Ishikawa (cell line): ENCODE measurements at regions not wholly inside any gene's neighbourhood (a gene's known extent, or its start where the extent isn't known, plus 50 kb on each side); places are given as distances from the start of the nearest gene placed in this dataset.

ENCODE experiments used
- CEBPB ChIP-seq: IDR thresholded peaks from 2 replicates; pipeline ENCODE4 v1.6.1; 2012
- CREB1 ChIP-seq: IDR thresholded peaks from 2 replicates; pipeline ENCODE4 v1.6.1; 2012; ENCODE audit warnings: low read depth
- EGR1 ChIP-seq: IDR thresholded peaks from 2 replicates; pipeline ENCODE4 v1.6.1; 2012
- EP300 ChIP-seq: IDR thresholded peaks from 2 replicates; pipeline ENCODE4 v1.6.1; 2012; ENCODE audit warnings: borderline replicate concordance
- FOXM1 ChIP-seq: IDR thresholded peaks from 2 replicates; pipeline ENCODE4 v1.6.1; 2012; ENCODE audit warnings: low read depth, borderline replicate concordance
- NFIC ChIP-seq: IDR thresholded peaks from 2 replicates; pipeline ENCODE4 v1.6.1; 2012
- RAD21 ChIP-seq: IDR thresholded peaks from 2 replicates; pipeline ENCODE4 v1.6.1; 2012; ENCODE audit warnings: low read depth
- TAF1 ChIP-seq: IDR thresholded peaks from 2 replicates; pipeline ENCODE4 v1.6.1; 2012; ENCODE audit warnings: low read depth, mild to moderate bottlenecking
- TCF12 ChIP-seq: IDR thresholded peaks from 2 replicates; pipeline ENCODE4 v1.6.1; 2012; ENCODE audit warnings: low read depth
- TEAD4 ChIP-seq: IDR thresholded peaks from 2 replicates; pipeline ENCODE4 v1.6.1; 2012
- YY1 ChIP-seq: IDR thresholded peaks from 2 replicates; pipeline ENCODE4 v1.6.1; 2012; ENCODE audit warnings: low read depth
- ZBTB7A ChIP-seq: IDR thresholded peaks from 2 replicates; pipeline ENCODE4 v1.6.1; 2012; ENCODE audit warnings: low read depth
- TF ChIP-seq, protein P1 (sequence below): IDR thresholded peaks from 2 replicates; pipeline ENCODE4 v1.6.1; 2012; ENCODE audit warnings: low read depth, mild to moderate bottlenecking
- TF ChIP-seq, protein P2 (sequence below): IDR thresholded peaks from 2 replicates; pipeline ENCODE4 v1.6.1; 2012
- TF ChIP-seq, protein P3 (sequence below): IDR thresholded peaks from 2 replicates; pipeline ENCODE4 v1.6.1; 2012

DNA sequence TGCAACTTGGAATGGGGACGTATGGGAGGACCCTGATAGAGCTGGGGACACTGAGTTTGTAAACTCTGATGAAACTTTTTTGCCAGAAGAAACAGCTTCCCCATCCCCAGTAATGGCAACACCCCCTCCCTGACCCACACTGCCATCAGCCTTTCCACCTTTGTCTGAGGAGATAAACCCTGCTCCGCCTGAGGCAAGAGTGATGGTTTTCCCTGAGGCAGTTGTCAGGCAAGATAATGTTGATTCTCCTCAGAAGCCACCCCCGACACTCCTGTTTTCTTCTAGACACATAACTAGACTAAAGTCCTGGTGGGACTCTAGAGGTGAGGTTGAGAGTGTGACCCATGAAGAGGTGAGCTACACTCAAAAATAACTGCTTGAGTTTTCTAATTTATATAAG is 71.9 kb upstream of the STK26 start:
- TF ChIP-seq, protein P1, sequence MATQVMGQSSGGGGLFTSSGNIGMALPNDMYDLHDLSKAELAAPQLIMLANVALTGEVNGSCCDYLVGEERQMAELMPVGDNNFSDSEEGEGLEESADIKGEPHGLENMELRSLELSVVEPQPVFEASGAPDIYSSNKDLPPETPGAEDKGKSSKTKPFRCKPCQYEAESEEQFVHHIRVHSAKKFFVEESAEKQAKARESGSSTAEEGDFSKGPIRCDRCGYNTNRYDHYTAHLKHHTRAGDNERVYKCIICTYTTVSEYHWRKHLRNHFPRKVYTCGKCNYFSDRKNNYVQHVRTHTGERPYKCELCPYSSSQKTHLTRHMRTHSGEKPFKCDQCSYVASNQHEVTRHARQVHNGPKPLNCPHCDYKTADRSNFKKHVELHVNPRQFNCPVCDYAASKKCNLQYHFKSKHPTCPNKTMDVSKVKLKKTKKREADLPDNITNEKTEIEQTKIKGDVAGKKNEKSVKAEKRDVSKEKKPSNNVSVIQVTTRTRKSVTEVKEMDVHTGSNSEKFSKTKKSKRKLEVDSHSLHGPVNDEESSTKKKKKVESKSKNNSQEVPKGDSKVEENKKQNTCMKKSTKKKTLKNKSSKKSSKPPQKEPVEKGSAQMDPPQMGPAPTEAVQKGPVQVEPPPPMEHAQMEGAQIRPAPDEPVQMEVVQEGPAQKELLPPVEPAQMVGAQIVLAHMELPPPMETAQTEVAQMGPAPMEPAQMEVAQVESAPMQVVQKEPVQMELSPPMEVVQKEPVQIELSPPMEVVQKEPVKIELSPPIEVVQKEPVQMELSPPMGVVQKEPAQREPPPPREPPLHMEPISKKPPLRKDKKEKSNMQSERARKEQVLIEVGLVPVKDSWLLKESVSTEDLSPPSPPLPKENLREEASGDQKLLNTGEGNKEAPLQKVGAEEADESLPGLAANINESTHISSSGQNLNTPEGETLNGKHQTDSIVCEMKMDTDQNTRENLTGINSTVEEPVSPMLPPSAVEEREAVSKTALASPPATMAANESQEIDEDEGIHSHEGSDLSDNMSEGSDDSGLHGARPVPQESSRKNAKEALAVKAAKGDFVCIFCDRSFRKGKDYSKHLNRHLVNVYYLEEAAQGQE: no peak
- TF ChIP-seq EP300: no peak
- TF ChIP-seq TEAD4: no peak
- TF ChIP-seq, protein P2, sequence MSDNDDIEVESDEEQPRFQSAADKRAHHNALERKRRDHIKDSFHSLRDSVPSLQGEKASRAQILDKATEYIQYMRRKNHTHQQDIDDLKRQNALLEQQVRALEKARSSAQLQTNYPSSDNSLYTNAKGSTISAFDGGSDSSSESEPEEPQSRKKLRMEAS: no peak
- no peak for TF ChIP-seq YY1

DNA sequence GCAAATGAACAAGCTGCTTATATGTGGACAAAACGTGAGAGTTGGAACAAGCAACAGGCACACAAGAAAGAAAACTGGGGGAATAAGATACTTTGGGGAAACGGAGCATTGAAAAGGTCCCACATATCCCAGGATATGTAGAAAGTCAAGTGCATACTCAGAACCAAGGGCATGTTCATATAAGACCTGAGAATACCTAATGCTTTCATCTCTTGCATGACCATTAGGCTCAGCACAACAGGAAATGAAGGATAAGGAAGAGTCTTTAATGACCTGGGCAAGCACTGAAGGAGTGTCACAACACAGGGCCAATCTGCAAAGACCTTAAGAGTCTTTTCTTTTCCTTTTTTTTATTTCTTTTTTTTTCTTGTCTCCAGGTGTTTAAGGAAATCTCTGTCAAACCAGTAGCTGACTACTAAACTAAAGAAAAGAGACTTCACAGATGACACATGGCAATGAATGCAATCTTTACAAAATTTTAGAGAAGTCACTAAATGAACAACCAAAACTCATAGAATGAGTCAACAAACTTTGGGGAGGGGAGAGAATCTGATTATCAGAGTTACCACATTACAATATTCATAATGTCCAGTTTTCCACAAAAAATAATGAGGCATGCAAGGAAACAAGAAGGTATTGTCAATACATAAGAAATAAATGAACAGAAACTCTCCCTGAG is 67.9 kb upstream of the STK26 start:
- TF ChIP-seq RAD21 (no peak), CREB1 (no peak), TAF1 (no peak), YY1 (no peak), EP300 (no peak), TCF12 (no peak), FOXM1 (no peak), ZBTB7A (no peak), EGR1 (no peak), NFIC (no peak)
- TF ChIP-seq, protein P1: no peak
- TF ChIP-seq, protein P2: no peak
- TF ChIP-seq, protein P3, sequence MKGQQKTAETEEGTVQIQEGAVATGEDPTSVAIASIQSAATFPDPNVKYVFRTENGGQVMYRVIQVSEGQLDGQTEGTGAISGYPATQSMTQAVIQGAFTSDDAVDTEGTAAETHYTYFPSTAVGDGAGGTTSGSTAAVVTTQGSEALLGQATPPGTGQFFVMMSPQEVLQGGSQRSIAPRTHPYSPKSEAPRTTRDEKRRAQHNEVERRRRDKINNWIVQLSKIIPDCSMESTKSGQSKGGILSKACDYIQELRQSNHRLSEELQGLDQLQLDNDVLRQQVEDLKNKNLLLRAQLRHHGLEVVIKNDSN: no peak

DNA sequence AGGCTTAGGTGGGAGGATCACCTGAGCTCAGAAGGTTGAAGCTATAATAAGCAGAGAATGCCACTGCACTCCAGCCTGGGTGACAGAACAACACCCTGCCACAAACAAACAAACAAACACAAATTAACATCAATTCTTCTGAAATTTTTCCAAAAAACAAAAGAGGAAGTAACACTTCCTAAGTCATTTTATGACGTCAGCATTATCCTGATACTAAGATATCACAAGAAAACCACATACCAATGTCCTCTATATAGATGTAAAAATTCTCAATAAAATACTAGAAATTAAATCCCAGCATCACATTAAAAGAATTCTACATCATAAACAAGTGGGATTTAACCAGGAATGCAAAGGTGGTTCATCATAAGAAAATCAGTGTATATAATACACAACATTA is 64.4 kb upstream of the STK26 start:
- TF ChIP-seq YY1 (no peak), NFIC (no peak), CEBPB (no peak), TAF1 (no peak), TCF12 (no peak), TEAD4 (no peak), RAD21 (no peak), CREB1 (no peak), EP300 (no peak), EGR1 (no peak)
- TF ChIP-seq, protein P3: no peak
- TF ChIP-seq, protein P2: no peak
- TF ChIP-seq, protein P1: no peak

DNA sequence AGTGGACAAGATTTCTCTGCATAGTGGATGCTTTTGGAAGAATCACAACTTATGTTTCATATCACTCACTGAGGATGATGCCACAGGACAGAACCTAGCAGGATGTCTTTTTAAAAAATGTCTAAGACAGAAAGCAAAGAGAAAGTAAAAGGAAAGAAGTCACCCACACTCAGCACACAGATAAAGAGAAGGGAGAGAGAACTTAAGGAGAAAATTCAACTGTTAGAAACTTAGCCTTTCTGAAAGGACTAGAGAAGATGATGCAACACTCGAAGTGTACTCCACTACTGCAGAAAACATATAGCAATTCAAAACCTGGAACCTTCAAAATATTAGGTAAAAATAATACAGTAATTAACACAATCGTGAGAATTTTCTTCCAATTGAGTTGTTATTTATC is 52.8 kb upstream of the STK26 start:
- no peak for TF ChIP-seq ZBTB7A
